K562 (cell line): ENCODE measurements at regions not wholly inside any gene's neighbourhood (a gene's known extent, or its start where the extent isn't known, plus 50 kb on each side); places are given as distances from the start of the nearest gene placed in this dataset.

Experiments
- ATAC-seq: fragments of 200-7000 bp; cut with Tn5 transposase; 3 replicates; pipeline ENCODE4 v1.9.1; 2020; ENCODE audit warnings: moderate library complexity
- BruUV-seq: library from RNA; stranded (reverse); fragments of 400-500 nt; replicated peaks from 2 replicates; lab custom pipeline; 2021; lab: Mats Ljungman, UMichigan
- CTCF ChIA-PET: fragments of 300-600 bp; formaldehyde crosslinking; extraction: SDS; loops from one replicate; lab custom pipeline; 2021; ENCODE audit warnings: low intra/inter-chr PET ratio; lab: Yijun Ruan, JAX
- POLR2A ChIA-PET: fragments of 300-600, 350-650 bp; sonication (Branson Sonifier 250); formaldehyde crosslinking; extraction: SDS; loops from one replicate; lab custom pipeline; 2021; ENCODE audit warnings: antibody characterized with exemption, inconsistent platforms; lab: Yijun Ruan, JAX
- DNase-seq, 4 experiments: peaks; one replicate each; pipeline versions ENCODE4 v3.0.0 to v3.0.0-alpha.2; 2011 to 2018; ENCODE audit warnings: low spot score in 3 of 4, mixed read lengths in 3 of 4; ENCODE audit errors: extremely low read depth in 1 of 4
- FAIRE-seq: peaks from 2 replicates; lab custom pipeline; 2011; peaks lifted over from hg19 to GRCh38; lab: Jason Lieb, UNC
- H2AFZ ChIP-seq: 2 replicates; pipeline ENCODE4 v1.6.0; 2011; ENCODE audit warnings: low read depth, low read length, control low read depth, inconsistent platforms
- H3K27ac ChIP-seq: fragments of 200-600 bp; 3 replicates; pipeline ENCODE4 v1.8.0; 2011; ENCODE audit warnings: low read depth, mild to moderate bottlenecking, control low read depth, inconsistent platforms, low read length, moderate library complexity, mixed read lengths; ENCODE audit errors: extremely low read depth
- H3K27me3 ChIP-seq, 2 experiments: fragments of 300-600 bp in 1 of 2; 2 replicates in 1 of 2; 3 replicates in 1 of 2; pipeline versions ENCODE4 v1.6.0 to v1.8.0; 2011; ENCODE audit warnings: inconsistent platforms in 2 of 2, low read length in 2 of 2, mild to moderate bottlenecking in 1 of 2, mixed read lengths in 1 of 2, moderate library complexity in 1 of 2; ENCODE audit not compliant: control insufficient read depth in 2 of 2, insufficient read depth in 2 of 2
- H3K36me3 ChIP-seq: fragments of 300-600 bp; 3 replicates; pipeline ENCODE4 v1.8.0; 2011; ENCODE audit warnings: mild to moderate bottlenecking, low read length, inconsistent platforms; ENCODE audit not compliant: control insufficient read depth, insufficient read depth
- H3K4me1 ChIP-seq, 2 experiments: fragments of 200-600 bp in 1 of 2; replicated peaks in 1 of 2; 2 replicates in 1 of 2; 3 replicates in 1 of 2; pipeline versions ENCODE4 v1.5.1 to v1.8.0; 2011; ENCODE audit warnings: inconsistent platforms in 2 of 2, low read length in 2 of 2, mild to moderate bottlenecking in 1 of 2, mixed read lengths in 1 of 2, moderate library complexity in 1 of 2; ENCODE audit not compliant: control insufficient read depth in 2 of 2, insufficient read depth in 2 of 2
- H3K4me2 ChIP-seq: 2 replicates; pipeline ENCODE4 v1.6.1; 2011; ENCODE audit warnings: low read length, control low read depth, inconsistent platforms, mixed read lengths; ENCODE audit not compliant: insufficient read depth
- H3K4me3 ChIP-seq: fragments of 200-600 bp; sonication (generic), shearing (Covaris generic); 2 replicates; pipeline ENCODE4 v1.5.1; 2016; ENCODE audit warnings: control low read depth, inconsistent platforms
- H3K79me2 ChIP-seq: fragments of 200-600 bp; 3 replicates; pipeline ENCODE4 v1.8.0; 2011; ENCODE audit warnings: low read length, inconsistent platforms; ENCODE audit not compliant: control insufficient read depth, insufficient read depth
- H3K9ac ChIP-seq, 2 experiments: 2 replicates each; pipeline versions ENCODE4 v1.6.0 to v1.6.1; 2011; ENCODE audit warnings: low read depth in 2 of 2, low read length in 2 of 2, control low read depth in 1 of 2, inconsistent platforms in 1 of 2, mild to moderate bottlenecking in 1 of 2, mixed read lengths in 1 of 2; ENCODE audit not compliant: insufficient read depth in 1 of 2
- H3K9me1 ChIP-seq: one replicate; pipeline ENCODE4 v1.6.0; 2011; ENCODE audit warnings: inconsistent platforms, mild to moderate bottlenecking, low read length, moderate library complexity; ENCODE audit not compliant: control insufficient read depth, insufficient read depth
- H3K9me3 ChIP-seq: replicated peaks from 2 replicates; pipeline ENCODE4 v1.5.1; 2011; ENCODE audit warnings: low read depth, low read length, inconsistent platforms; ENCODE audit not compliant: control insufficient read depth, insufficient read depth
- H4K20me1 ChIP-seq: replicated peaks from 2 replicates; pipeline ENCODE4 v1.6.1; 2011; ENCODE audit warnings: low read length, inconsistent platforms, mixed read lengths; ENCODE audit not compliant: control insufficient read depth, insufficient read depth
- ATF3 ChIP-seq, 2 experiments: fragments of 450-650 bp in 1 of 2; sonication (generic) in 1 of 2; formaldehyde crosslinking in 1 of 2; IDR thresholded peaks in 1 of 2; conservative IDR thresholded peaks in 1 of 2; 2 replicates each; pipeline versions ENCODE4 v1.6.1 to v1.8.1; 2016 to 2023; ENCODE audit warnings: mild to moderate bottlenecking in 2 of 2, moderate library complexity in 2 of 2, inconsistent platforms in 1 of 2, missing genetic modification reagents in 1 of 2
- BRD9 ChIP-seq: fragments of 450-650 bp; IDR thresholded peaks from 2 replicates; pipeline ENCODE4 v1.6.1; 2018; ENCODE audit warnings: low read depth; ENCODE audit not compliant: partially characterized antibody
- CEBPG ChIP-seq, 3 experiments: fragments of 200-800 bp in 1 of 3; sonication (Bioruptor generic) in 1 of 3; sonication (generic) in 1 of 3; formaldehyde crosslinking in 1 of 3; IDR thresholded peaks in 2 of 3; conservative IDR thresholded peaks in 1 of 3; 2 replicates each; pipeline versions ENCODE4 v1.6.1 to v1.8.0; 2016 to 2022; ENCODE audit warnings: missing compliant biosample characterization in 2 of 3, missing genetic modification characterization in 2 of 3, mild to moderate bottlenecking in 1 of 3, missing genetic modification reagents in 1 of 3
- KAT2B ChIP-seq: IDR thresholded peaks from one replicate; pipeline ENCODE4 v1.6.1; 2012; ENCODE audit warnings: low read depth, mild to moderate bottlenecking, control low read depth, inconsistent platforms, low read length, moderate library complexity
- KHSRP ChIP-seq: fragments of 450-650 bp; IDR thresholded peaks from 2 replicates; pipeline ENCODE4 v1.6.1; 2017
- KLF1 ChIP-seq: fragments of 450-650 bp; IDR thresholded peaks from 2 replicates; pipeline ENCODE4 v1.6.1; 2016; ENCODE audit warnings: missing genetic modification characterization, missing compliant biosample characterization
- MEIS2 ChIP-seq: fragments of 450-650 bp; IDR thresholded peaks from 2 replicates; pipeline ENCODE4 v1.6.1; 2014; ENCODE audit warnings: mild to moderate bottlenecking; ENCODE audit not compliant: partially characterized antibody
- NFRKB ChIP-seq: fragments of 450-650 bp; IDR thresholded peaks from 2 replicates; pipeline ENCODE4 v1.6.1; 2016; ENCODE audit warnings: low read depth
- RFX1 ChIP-seq: fragments of 450-650 bp; IDR thresholded peaks from 2 replicates; pipeline ENCODE4 v1.6.1; 2016; ENCODE audit warnings: mild to moderate bottlenecking, moderate library complexity
- SPI1 ChIP-seq: IDR thresholded peaks from 2 replicates; pipeline ENCODE4 v1.6.1; 2011; ENCODE audit warnings: low read depth, low read length, control low read depth, borderline replicate concordance
- STAT5A ChIP-seq: IDR thresholded peaks from 2 replicates; pipeline ENCODE4 v1.6.1; 2012; ENCODE audit warnings: low read length, inconsistent platforms, borderline replicate concordance
- THRA ChIP-seq: fragments of 450-650 bp; IDR thresholded peaks from 2 replicates; pipeline ENCODE4 v1.6.1; 2017; ENCODE audit warnings: mild to moderate bottlenecking, moderate library complexity
- ZBTB9 ChIP-seq: fragments of 450-650 bp; formaldehyde crosslinking; IDR thresholded peaks from 2 replicates; pipeline ENCODE4 v1.4.0; 2020; ENCODE audit warnings: mild to moderate bottlenecking, moderate library complexity
- ZNF282 ChIP-seq: sonication (generic); formaldehyde crosslinking; IDR thresholded peaks from 2 replicates; pipeline ENCODE4 v1.8.1; 2023; ENCODE audit warnings: missing genetic modification reagents
- ZNF408 ChIP-seq: fragments of 250-450 bp; sonication (Bioruptor Pico); IDR thresholded peaks from 2 replicates; pipeline ENCODE4 v1.4.0; 2020; ENCODE audit warnings: low read depth, mild to moderate bottlenecking, moderate library complexity
- ZNF79 ChIP-seq: fragments of 250-450 bp; sonication (Bioruptor Pico); IDR thresholded peaks from 2 replicates; pipeline ENCODE4 v1.4.0; 2020; ENCODE audit warnings: low read depth, mild to moderate bottlenecking, moderate library complexity
- WGBS: fragments of 100-300 bp; shearing (Covaris generic); methylation state at CpG from one replicate; pipeline ENCODE4 v1.1.6; 2016; ENCODE audit warnings: low coverage, mixed read lengths; ENCODE audit not compliant: insufficient coverage; ENCODE audit errors: missing lambda C conversion rate; 5-methylcytosine and 5-hydroxymethylcytosine counted together
- in situ Hi-C: fragments of 300-500 bp; cut with MboI; formaldehyde crosslinking; loops from 4 replicates; pipeline ENCODE4 v1.15.0; 2018; ENCODE audit warnings: inconsistent platforms, mixed read lengths
- intact Hi-C: fragments of 100-400 bp; cut with micrococcal nuclease; formaldehyde crosslinking; loops from 2 replicates; pipeline ENCODE4 v1.14.2; 2022

GRCh38 chr5:99104538-99105132 is 175.8 kb upstream of the CHD1 start (continued):
- no peak for TF ChIP-seq CEBPG (CRISPR knock-in tag; IDR thresholded peaks at IDR 0.05)
- TF ChIP-seq CEBPG (tag; conservative IDR thresholded peaks at IDR 0.05 in 1 of 2, IDR thresholded peaks at IDR 0.05 in 1 of 2), result peak; percentile 52 to 69; a peak in 2 of 4 replicates
- TF ChIP-seq ATF3 (IDR thresholded peaks at IDR 0.05), result peak; percentile 79
- no peak for TF ChIP-seq ATF3 (CRISPR knock-in tag; conservative IDR thresholded peaks at IDR 0.05)

GRCh38 chr5:99102073-99102697 is 173.4 kb upstream of the CHD1 start:
- H3K79me2 ChIP-seq, result no peaks in the 10 kb centered on the region
- H3K4me3 ChIP-seq, result no peak overlapping the region
- H4K20me1 ChIP-seq, result no peaks in the 10 kb centered on the region
- in situ Hi-C loops, result no loop called here
- no peak overlapping the region for H3K27ac ChIP-seq
- BruUV-seq, result no TSS peak
- H3K4me2 ChIP-seq, result no peak overlapping the region
- intact Hi-C loops, result no loop called here
- WGBS, result 3% methylated on average over 3 of the region's 3 CpGs
- H3K9ac ChIP-seq, result no peak overlapping the region
- no peak for DNase-seq
- H3K4me1 ChIP-seq, result no peaks in the 10 kb centered on the region
- H2AFZ ChIP-seq, result no peak overlapping the region
- no peaks in the 10 kb centered on the region for H3K9me1 ChIP-seq
- peak; percentile 60; the same call in 2 of the 3 replicates for ATAC-seq
- FAIRE-seq, result no peak
- ChIA-PET POLR2A (interaction anchor here (0.8 to 0.9 kb wide), 2 partner anchors 14 to 362 kb away, joined by 3 to 4 read pairs; no protein-coding TSS in a partner anchor), CTCF (no interaction called here)
- H3K27me3 ChIP-seq, result no peaks in the 10 kb centered on the region
- no peaks in the 10 kb centered on the region for H3K9me3 ChIP-seq
- H3K36me3 ChIP-seq, result no peaks in the 10 kb centered on the region
- no peak for TF ChIP-seq KAT2B
- no peak for TF ChIP-seq ZNF408 (CRISPR knock-in tag)
- no peak for TF ChIP-seq RFX1
- no peak for TF ChIP-seq SPI1
- TF ChIP-seq STAT5A, result no peak
- TF ChIP-seq ZNF282 (CRISPR knock-in tag), result no peak
- no peak for TF ChIP-seq BRD9
- TF ChIP-seq THRA, result no peak
- no peak for TF ChIP-seq KLF1 (tag)
- TF ChIP-seq MEIS2, result no peak
- no peak for TF ChIP-seq ZBTB9 (CRISPR knock-in tag)
- TF ChIP-seq ZNF79 (CRISPR knock-in tag), result no peak
- TF ChIP-seq KHSRP, result no peak
- TF ChIP-seq NFRKB, result no peak
